ENCODE measurements at regions not wholly inside any gene's neighbourhood (a gene's known extent, or its start where the extent isn't known, plus 50 kb on each side); places are given as distances from the start of the nearest gene placed in this dataset.

DNA sequence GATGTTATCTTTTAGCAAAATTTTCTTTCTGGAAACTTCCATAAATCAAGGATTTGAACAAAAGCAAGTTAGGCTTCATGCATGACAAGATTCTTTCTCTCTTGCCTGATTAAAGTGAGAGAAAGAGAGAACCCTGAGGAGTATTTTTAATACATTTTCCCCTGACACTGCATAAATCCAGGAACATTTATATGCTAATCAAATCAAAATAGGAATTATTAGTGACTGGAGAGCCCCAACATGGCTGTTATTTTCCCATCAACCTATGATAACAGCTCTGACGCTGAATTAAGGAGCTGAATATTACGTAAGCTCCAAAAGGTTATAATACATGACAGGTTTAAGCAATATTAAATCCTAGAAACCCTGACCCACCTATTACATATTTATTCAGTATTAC, 930.2 kb upstream of the PIK3C3 start:
- no peak for TF ChIP-seq POLR2A (IDR thresholded peaks at IDR 0.05; ENCODE audit: extremely low read depth, insufficient read length)
- no peak for TF ChIP-seq CTCF (IDR thresholded peaks at IDR 0.05; ENCODE audit: low read depth, low read length)
- TF ChIP-seq MYC (IDR thresholded peaks at IDR 0.05; ENCODE audit: low read depth, low read length): no peak
